IPS-18c (cell line): ENCODE measurements at regions not wholly inside any gene's neighbourhood (a gene's known extent, or its start where the extent isn't known, plus 50 kb on each side); places are given as distances from the start of the nearest gene placed in this dataset.

Experiments used
- H3K4me3 ChIP-seq: 2 replicates; pipeline ENCODE4 v1.7.0; 2013; ENCODE audit warnings: low read depth, mild to moderate bottlenecking, low read length, moderate library complexity; ENCODE audit not compliant: insufficient read depth
- H3K9me3 ChIP-seq: one replicate; pipeline ENCODE4 v1.6.1; 2013; ENCODE audit warnings: mild to moderate bottlenecking, low read length, moderate library complexity; ENCODE audit not compliant: control insufficient read depth, insufficient read depth

DNA sequence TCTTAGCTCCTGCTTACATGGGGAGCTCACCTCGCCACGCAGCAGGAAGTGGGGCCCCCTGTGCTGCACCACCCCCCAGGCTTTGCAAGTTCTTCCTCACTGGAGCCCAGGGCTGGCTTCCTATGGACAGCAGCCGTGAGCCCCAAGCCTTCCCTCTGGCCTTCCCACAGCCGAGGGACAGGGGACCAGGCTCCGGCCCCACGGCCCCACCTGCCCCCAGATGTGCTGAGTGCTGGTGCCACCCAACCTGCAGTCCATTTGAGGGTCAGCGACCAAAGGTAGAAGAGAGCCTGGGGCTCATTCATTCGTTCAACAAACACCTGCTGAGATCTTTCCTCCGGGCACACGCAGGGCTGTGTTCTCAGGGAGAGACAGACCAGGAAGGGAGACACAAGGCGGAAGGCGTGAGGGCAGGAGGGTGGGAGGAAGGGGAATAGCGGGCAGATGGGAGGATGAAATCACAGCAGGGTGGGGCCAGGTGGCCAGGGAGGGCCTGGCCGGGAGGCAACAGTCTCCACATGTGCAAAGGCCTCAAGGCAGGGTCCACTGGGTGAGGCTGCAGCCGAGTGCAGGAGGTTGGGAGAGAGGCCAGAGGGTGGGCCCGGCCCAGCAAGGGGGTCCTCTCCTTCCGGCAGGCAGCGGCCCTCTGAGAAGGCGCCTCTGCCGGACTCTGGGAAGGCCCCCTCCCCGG lies 100.1 kb downstream of the FOXL3 start:
- Histone ChIP-seq H3K4me3 (no peak overlapping the region), H3K9me3 (no peaks in the 10 kb centered on the region)

DNA sequence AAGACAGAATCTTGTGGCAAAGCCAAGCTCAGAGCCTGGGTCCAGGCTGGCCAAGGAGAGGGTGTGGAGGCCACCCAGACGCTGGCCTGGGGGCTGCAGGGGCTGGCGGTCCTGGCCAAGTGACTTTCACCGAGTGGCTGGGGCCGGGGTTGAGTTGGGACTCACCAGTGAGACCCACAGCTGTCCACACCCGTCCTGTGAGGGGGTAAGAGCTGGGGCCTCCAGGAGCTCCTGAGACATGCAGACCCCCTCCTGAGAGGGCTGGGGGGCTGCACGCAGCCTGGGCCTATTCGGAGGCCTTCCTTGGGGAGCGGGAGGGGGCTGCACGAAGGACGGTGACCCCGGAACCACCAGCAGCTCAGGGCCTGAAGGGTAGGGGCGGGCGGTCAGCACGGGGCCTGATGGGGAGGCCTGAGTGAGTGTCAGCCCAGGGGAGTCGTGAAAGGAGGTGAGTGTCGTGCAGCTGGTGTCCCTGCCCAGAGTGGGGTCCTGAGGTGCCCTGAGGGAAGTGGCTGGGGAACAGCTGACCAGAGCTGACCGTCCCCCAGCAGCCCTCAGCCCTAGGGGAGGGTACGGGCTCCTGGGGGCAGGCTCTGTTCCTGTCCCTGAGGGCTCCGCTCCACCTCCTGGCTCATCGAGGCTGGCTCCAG lies 100.9 kb downstream of the FOXL3 start:
- no peaks in the 10 kb centered on the region for H3K9me3 ChIP-seq

DNA sequence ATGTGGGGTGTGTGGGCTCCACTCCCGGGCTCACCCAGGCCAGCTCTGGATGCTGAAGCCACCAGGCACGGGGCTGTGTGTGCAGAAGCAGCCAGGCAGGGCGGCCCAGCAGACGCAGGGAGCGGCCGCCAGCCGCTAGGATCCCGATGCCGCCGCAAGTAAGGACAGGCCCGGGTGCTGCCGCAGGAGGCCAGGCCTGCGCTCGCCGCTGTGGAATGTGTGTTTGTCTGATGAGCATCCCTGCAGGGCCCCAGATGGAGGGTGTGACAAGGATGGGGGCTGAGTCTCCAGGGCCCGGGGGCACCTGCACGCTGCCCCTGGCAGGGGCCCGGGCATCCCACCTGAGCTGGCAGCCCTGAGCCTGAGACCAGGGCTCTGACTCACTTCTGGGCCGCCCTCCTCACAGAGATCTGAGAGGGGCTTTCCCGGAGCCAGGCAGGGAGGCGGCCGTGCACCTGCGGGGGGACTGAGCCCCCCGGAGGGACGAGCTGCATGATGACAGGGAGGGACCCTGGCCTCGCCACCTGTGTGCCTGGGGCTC lies 101.5 kb downstream of the FOXL3 start:
- H3K9me3 ChIP-seq, result no peaks in the 10 kb centered on the region
- no peak overlapping the region for H3K4me3 ChIP-seq

More for the DNA sequence above, 100.9 kb downstream of the FOXL3 start:
- no peak overlapping the region for H3K4me3 ChIP-seq

DNA sequence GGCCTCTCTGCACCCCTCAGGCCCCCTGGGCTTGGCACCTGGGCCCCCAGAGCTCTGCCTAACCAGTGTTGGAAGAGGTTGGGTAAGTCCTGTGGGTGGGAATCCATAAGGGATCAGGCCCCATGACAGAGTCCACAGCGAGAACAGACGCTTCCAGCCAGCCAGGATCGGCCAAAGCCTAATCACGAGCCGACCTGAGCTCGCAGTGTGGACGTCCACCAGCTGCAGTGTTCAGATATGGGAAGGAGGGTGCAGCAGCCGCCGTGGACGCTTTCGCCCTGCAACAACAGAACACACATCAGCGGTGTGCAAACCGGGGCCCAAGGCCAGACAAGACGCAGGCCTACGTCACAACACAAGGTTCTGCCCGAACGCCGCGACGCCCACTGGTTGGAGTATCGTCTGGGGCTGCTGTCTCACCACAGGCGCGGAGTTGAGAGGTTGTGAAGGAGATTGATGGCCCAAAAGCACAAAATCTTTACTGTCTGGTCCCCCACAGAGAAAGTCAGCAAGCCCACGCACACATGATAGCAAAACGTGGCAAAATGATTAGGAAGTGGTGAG lies 102.1 kb downstream of the FOXL3 start:
- no peak overlapping the region for H3K4me3 ChIP-seq
- no peaks in the 10 kb centered on the region for H3K9me3 ChIP-seq

- no peak overlapping the region for H3K4me3 ChIP-seq
- H3K9me3 ChIP-seq, result no peaks in the 10 kb centered on the region
These were observed 102.9 kb downstream of the FOXL3 start for GRCh38 chr7:392822-393221.

GRCh38 chr7:395643-396042 lies 105.7 kb downstream of the FOXL3 start:
- H3K9me3 ChIP-seq, result no peaks in the 10 kb centered on the region
- H3K4me3 ChIP-seq, result no peak overlapping the region

DNA sequence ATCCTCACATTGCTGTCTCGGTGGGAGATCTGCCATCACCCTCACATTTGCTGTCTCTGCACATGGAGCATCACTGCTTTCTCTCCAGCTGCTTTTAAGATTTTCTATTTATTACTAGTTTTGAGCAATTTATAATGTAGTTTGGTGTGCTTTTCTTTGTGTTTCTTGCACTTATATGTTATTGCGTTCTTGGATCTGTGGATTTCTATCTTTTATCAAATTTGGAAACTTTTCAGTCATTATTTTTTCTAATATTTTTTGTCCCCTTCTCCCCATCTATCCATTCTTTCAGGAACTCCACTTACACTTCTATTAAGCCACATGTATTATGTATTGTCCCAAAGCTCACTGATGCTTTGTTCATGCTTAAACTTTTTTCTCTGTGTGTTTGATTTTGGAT lies 108.9 kb downstream of the FOXL3 start:
- Histone ChIP-seq H3K4me3 (no peak overlapping the region), H3K9me3 (no peaks in the 10 kb centered on the region)

- no peaks in the 10 kb centered on the region for H3K9me3 ChIP-seq
- no peak overlapping the region for H3K4me3 ChIP-seq
These were observed 111.0 kb downstream of the FOXL3 start for GRCh38 chr7:400901-401485.

DNA sequence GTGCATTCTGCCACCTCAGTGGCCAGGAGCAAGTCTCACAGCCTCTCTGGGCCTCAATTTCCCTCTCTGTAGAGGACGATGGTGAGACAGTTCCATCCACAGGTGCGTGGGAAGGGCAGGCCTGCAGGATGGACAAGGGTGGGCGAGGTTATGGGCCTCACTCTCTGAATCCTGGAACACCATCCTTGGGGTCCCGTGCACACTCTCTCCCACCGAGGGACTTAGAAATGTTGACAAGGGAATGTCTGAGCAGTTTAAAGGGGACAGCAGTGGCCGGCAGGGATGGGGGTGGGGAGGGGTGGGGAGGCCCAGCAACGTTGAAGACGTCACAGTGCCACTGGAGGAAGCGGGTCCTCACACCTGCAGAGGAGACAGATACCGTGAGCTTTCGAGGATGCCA lies 111.5 kb downstream of the FOXL3 start:
- H3K4me3 ChIP-seq, result no peak overlapping the region
- no peaks in the 10 kb centered on the region for H3K9me3 ChIP-seq

GRCh38 chr7:404812-405488 lies 114.7 kb downstream of the PDGFA start:
- Histone ChIP-seq H3K4me3 (no peak overlapping the region), H3K9me3 (peaks cover 2% of the 10 kb centered on the region)

GRCh38 chr7:405489-406211 lies 114.0 kb downstream of the PDGFA start:
- H3K4me3 ChIP-seq, result no peak overlapping the region

GRCh38 chr7:407721-408539 lies 111.7 kb downstream of the PDGFA start:
- peaks cover 3% of the 10 kb centered on the region for H3K9me3 ChIP-seq
- H3K4me3 ChIP-seq, result no peak overlapping the region

More at GRCh38 chr7:405489-406211, 114.0 kb downstream of the PDGFA start:
- peaks cover 2% of the 10 kb centered on the region for H3K9me3 ChIP-seq

DNA sequence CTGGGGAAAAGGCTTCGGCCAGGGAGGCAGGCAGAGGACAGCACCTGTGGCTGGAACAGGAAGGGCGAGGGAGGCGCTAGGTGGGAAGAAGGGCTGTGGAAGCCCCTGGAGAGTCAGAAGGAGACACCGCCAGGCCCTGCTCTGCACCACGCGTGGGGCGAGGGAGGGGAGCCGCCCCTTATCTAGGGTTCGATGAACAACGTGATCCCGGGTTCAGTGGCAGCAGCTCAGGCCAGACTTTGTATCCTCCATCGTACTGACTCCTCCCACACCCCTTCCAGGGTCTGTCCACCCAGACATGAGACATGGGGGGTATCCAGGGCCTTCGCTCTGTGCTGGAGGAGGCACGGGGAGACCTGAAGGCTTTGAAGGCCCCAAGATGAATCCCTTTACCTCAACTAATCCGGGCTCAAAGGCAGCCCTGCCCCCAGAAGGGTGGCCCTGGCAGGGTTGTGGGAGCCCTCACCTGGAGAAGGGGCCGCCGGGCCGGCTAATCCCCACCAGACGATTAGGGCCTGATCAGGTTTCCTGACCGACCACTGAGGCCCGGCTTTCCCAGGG lies 110.8 kb downstream of the PDGFA start:
- H3K9me3 ChIP-seq, result peaks cover 4% of the 10 kb centered on the region

GRCh38 chr7:409339-410281 lies 110.0 kb downstream of the PDGFA start:
- H3K9me3 ChIP-seq, result peaks cover 4% of the 10 kb centered on the region
- H3K4me3 ChIP-seq, result no peak overlapping the region

More for the DNA sequence above, 110.8 kb downstream of the PDGFA start:
- H3K4me3 ChIP-seq, result no peak overlapping the region

DNA sequence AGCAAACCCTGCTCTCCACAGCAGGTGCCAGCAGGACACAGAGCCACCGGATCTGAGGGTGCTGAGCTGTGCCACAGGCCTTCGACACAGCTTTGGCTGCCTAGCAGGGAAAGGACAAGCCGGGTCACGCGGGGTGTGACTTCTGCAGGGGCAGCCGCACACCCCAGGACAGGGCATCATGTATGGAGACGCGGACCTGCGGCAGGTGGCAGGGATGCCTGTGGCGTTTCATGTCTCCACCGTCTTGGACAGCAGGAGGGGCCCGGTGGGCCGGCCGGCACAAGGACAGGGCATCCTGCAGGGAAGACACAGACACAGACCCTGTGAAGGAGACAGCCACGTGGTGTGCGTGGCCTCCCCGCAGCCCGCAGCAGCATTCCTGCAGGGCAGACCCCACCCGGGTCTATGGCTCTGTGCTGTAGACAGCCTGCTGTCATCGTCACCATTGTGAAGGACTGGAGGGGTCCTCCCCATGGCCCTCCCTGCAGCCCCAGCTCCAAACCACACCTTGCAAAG lies 109.2 kb downstream of the PDGFA start:
- H3K4me3 ChIP-seq, result no peak overlapping the region
- peaks cover 4% of the 10 kb centered on the region for H3K9me3 ChIP-seq
